ENCODE measurements at regions not wholly inside any gene's neighbourhood (a gene's known extent, or its start where the extent isn't known, plus 50 kb on each side); places are given as distances from the start of the nearest gene placed in this dataset.

GRCh38 chr10:121244818-121245217, 353.4 kb downstream of the FGFR2 start:
- no peak for DNase-seq (ENCODE audit: insufficient read length, low spot score)
- FAIRE-seq, result no peak
- no peak for TF ChIP-seq CTCF (IDR thresholded peaks at IDR 0.05; ENCODE audit: insufficient read depth, missing control alignments)

GRCh38 chr10:121245754-121246153, 352.5 kb downstream of the FGFR2 start:
- DNase-seq (ENCODE audit: insufficient read length, low spot score) (no peak), FAIRE-seq (no peak)
- TF ChIP-seq CTCF (IDR thresholded peaks at IDR 0.05; ENCODE audit: insufficient read depth, missing control alignments), result no peak

GRCh38 chr10:121248266-121248665, 350.0 kb downstream of the FGFR2 start:
- FAIRE-seq (no peak), DNase-seq (ENCODE audit: insufficient read length, low spot score) (no peak)
- TF ChIP-seq CTCF (IDR thresholded peaks at IDR 0.05; ENCODE audit: insufficient read depth, missing control alignments), result no peak

- no peak for FAIRE-seq
These were observed 347.1 kb downstream of the FGFR2 start for GRCh38 chr10:121250995-121251764.

GRCh38 chr10:121252756-121253155, 345.5 kb downstream of the FGFR2 start:
- DNase-seq (ENCODE audit: insufficient read length, low spot score), result no peak
- no peak for FAIRE-seq

More at GRCh38 chr10:121250995-121251764, 347.1 kb downstream of the FGFR2 start:
- no peak for TF ChIP-seq CTCF (IDR thresholded peaks at IDR 0.05; ENCODE audit: insufficient read depth, missing control alignments)
- DNase-seq (ENCODE audit: insufficient read length, low spot score), result no peak

GRCh38 chr10:121260377-121260776, 337.9 kb downstream of the FGFR2 start:
- TF ChIP-seq CTCF (IDR thresholded peaks at IDR 0.05; ENCODE audit: insufficient read depth, missing control alignments), result no peak
- DNase-seq (ENCODE audit: insufficient read length, low spot score) (no peak), FAIRE-seq (no peak)

More at GRCh38 chr10:121252756-121253155, 345.5 kb downstream of the FGFR2 start:
- TF ChIP-seq CTCF (IDR thresholded peaks at IDR 0.05; ENCODE audit: insufficient read depth, missing control alignments), result no peak

GRCh38 chr10:121261665-121262064, 336.6 kb downstream of the FGFR2 start:
- no peak for FAIRE-seq
- DNase-seq (ENCODE audit: insufficient read length, low spot score), result no peak
- no peak for TF ChIP-seq CTCF (IDR thresholded peaks at IDR 0.05; ENCODE audit: insufficient read depth, missing control alignments)
